ENCODE measurements at regions not wholly inside any gene's neighbourhood (a gene's known extent, or its start where the extent isn't known, plus 50 kb on each side); places are given as distances from the start of the nearest gene placed in this dataset.
A peak's percentile ranks its signal among the peaks of the same experiment; 100 is the strongest.

DNA sequence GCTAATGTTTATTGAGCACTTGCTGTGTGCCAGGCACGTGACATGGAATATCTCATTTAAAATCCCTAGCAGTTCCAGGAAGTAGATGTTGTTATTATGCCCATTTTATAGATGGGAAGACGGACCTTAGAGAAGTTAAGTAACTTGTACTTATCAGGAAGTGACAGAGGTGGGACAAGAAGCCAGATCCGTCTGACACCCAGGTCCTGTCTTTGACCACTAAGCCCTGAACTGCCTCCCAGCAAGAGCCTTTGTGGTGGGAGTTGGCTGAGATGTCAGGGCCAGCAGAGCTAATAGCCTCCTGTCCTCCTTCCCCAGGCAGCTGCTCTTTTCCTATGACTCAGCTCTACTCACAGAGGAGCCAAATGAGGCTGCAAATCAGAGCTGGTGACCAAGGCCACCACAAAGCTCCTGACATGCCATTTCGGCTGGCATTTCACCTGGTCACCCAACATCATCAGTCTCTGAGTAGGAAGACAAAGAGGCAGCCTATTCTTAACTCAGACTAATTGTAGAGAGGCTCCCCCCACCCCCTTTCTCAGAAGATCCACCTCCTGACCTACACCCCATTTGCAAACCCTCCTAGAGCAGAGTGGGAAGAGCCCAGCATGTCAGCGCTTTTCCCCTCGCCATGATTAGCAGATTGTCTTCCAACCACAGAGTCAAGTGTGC is 175.1 kb upstream of the KIT start:
- Histone ChIP-seq H3K36me3 (ENCODE audit: control insufficient read depth, insufficient read depth, low read length) (no peaks in the 10 kb centered on the region), H3K27me3 (ENCODE audit: control insufficient read depth, insufficient read depth, low read length, poor library complexity, severe bottlenecking) (no peaks in the 10 kb centered on the region), H3K9me3 (ENCODE audit: control insufficient read depth, low read length) (no peaks in the 10 kb centered on the region), H3K4me3 (ENCODE audit: insufficient read depth, low read depth, low read length) (no peak overlapping the region), H3K4me1 (ENCODE audit: control insufficient read depth, insufficient read depth, low read length) (no peaks in the 10 kb centered on the region), H3K27ac (ENCODE audit: insufficient read depth, low read depth, low read length, poor library complexity, severe bottlenecking) (no peak overlapping the region)
- WGBS, 2 experiments: 93 to 94% methylated on average over 6 of the region's 6 CpGs

DNA sequence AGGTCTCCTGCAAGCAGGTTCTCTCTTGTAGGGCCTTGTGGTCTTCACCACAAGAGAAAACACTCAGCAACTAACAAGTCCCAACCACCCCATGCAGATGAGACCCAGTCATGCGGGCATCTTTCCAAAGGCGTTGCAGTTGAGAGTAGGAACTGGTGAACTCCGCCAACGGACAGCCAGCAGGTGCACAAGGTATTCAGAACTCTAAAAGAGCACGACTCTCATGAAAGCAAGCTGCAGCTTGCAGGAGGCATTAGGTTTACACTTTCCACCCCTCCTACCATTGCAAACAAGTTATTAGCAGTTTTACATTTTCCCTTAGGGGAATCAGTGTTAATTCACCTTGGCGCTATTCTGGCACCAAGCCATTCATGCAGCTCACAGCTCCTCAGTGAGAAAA is 173.4 kb upstream of the KIT start:
- H3K9me3 ChIP-seq (ENCODE audit: control insufficient read depth, low read length): no peaks in the 10 kb centered on the region
- H3K4me1 ChIP-seq (ENCODE audit: control insufficient read depth, insufficient read depth, low read length): no peaks in the 10 kb centered on the region
- 96 to 98% methylated on average over 6 of the region's 6 CpGs for WGBS, 2 experiments

DNA sequence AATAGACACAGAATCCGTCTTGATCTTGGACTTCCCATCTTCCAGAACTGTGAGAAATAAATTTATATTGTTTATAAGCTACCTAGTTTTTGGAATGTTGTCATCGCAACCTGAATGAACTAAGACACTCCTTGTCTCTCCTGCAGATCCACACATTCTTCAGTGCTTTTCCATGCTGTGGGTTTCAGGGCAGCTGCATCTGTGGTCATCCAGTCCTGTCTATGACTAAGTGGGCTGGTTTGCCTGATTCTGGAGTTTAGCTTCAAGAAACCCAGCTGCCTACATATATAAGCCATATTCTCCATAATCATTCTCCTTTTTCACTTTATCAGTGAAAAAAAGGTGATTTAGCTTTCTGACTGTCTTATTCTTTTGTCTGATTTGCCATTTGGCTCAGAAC is 170.3 kb upstream of the KIT start:
- WGBS, 2 experiments: 96 to 97% methylated on average over 2 of the region's 2 CpGs
- Histone ChIP-seq H3K27ac (ENCODE audit: insufficient read depth, low read depth, low read length, poor library complexity, severe bottlenecking) (no peak overlapping the region), H3K4me3 (ENCODE audit: insufficient read depth, low read depth, low read length) (no peak overlapping the region)

More for the DNA sequence above, 173.4 kb upstream of the KIT start:
- H3K27ac ChIP-seq (ENCODE audit: insufficient read depth, low read depth, low read length, poor library complexity, severe bottlenecking): no peak overlapping the region
- no peak overlapping the region for H3K4me3 ChIP-seq (ENCODE audit: insufficient read depth, low read depth, low read length)
- no peaks in the 10 kb centered on the region for H3K27me3 ChIP-seq (ENCODE audit: control insufficient read depth, insufficient read depth, low read length, poor library complexity, severe bottlenecking)
- no peaks in the 10 kb centered on the region for H3K36me3 ChIP-seq (ENCODE audit: control insufficient read depth, insufficient read depth, low read length)

DNA sequence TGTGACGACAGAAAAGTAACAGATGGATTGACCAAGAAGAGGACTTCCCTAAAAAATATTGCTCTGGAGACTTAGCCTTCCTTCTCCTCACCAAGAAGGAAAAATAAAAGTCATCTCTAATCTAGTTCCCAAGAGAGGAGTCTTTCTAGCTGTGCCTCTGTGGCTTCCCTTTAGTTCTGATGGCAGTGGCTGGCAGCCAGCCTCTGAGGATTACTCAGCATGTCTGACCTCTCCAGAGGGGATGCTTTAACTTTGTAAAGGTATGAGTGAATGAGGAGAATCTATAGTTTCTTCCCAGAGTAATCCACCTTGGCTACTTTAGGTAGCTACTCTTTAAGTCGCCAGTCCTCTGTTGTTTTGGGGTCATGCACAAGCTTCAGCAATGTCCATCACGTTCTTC is 163.9 kb upstream of the KIT start:
- no peaks in the 10 kb centered on the region for H3K27me3 ChIP-seq (ENCODE audit: control insufficient read depth, insufficient read depth, low read length, poor library complexity, severe bottlenecking)
- H3K9me3 ChIP-seq (ENCODE audit: control insufficient read depth, low read length): no peaks in the 10 kb centered on the region
- 94 to 95% methylated on average over 3 of the region's 3 CpGs for WGBS, 2 experiments
- no peak overlapping the region for H3K4me3 ChIP-seq (ENCODE audit: insufficient read depth, low read depth, low read length)
- H3K4me1 ChIP-seq (ENCODE audit: control insufficient read depth, insufficient read depth, low read length): peaks cover 15% of the 10 kb centered on the region
- no peaks in the 10 kb centered on the region for H3K36me3 ChIP-seq (ENCODE audit: control insufficient read depth, insufficient read depth, low read length)
- H3K27ac ChIP-seq (ENCODE audit: insufficient read depth, low read depth, low read length, poor library complexity, severe bottlenecking): no peak overlapping the region

More for the DNA sequence above, 170.3 kb upstream of the KIT start:
- no peaks in the 10 kb centered on the region for H3K36me3 ChIP-seq (ENCODE audit: control insufficient read depth, insufficient read depth, low read length)
- no peaks in the 10 kb centered on the region for H3K27me3 ChIP-seq (ENCODE audit: control insufficient read depth, insufficient read depth, low read length, poor library complexity, severe bottlenecking)
- H3K9me3 ChIP-seq (ENCODE audit: control insufficient read depth, low read length): no peaks in the 10 kb centered on the region
- no peaks in the 10 kb centered on the region for H3K4me1 ChIP-seq (ENCODE audit: control insufficient read depth, insufficient read depth, low read length)

DNA sequence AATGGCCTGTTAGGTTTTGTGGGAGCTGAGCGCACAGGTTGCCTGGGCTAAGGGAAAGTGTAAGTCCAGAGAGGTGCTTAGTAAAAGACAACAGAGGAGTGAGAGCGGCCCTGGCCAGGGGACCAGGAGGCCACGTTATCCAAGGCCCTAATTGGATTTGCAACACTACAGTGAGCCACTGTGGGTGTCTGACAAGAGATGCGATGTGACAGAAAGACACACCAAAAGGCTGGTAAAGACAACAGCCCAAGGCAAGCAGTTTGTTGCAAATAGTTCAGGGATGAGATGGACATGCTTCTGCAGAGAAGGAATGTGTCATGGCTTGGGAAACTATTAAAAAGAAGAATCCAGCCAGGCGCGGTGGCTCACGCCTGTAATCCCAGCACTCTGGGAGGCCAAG is 162.7 kb upstream of the KIT start:
- Histone ChIP-seq H3K27ac (ENCODE audit: insufficient read depth, low read depth, low read length, poor library complexity, severe bottlenecking) (no peak overlapping the region), H3K9me3 (ENCODE audit: control insufficient read depth, low read length) (no peaks in the 10 kb centered on the region), H3K4me3 (ENCODE audit: insufficient read depth, low read depth, low read length) (no peak overlapping the region), H3K27me3 (ENCODE audit: control insufficient read depth, insufficient read depth, low read length, poor library complexity, severe bottlenecking) (no peaks in the 10 kb centered on the region), H3K36me3 (ENCODE audit: control insufficient read depth, insufficient read depth, low read length) (no peaks in the 10 kb centered on the region), H3K4me1 (ENCODE audit: control insufficient read depth, insufficient read depth, low read length) (peaks cover 26% of the 10 kb centered on the region)
- 65 to 71% methylated on average over 7 of the region's 7 CpGs for WGBS, 2 experiments

DNA sequence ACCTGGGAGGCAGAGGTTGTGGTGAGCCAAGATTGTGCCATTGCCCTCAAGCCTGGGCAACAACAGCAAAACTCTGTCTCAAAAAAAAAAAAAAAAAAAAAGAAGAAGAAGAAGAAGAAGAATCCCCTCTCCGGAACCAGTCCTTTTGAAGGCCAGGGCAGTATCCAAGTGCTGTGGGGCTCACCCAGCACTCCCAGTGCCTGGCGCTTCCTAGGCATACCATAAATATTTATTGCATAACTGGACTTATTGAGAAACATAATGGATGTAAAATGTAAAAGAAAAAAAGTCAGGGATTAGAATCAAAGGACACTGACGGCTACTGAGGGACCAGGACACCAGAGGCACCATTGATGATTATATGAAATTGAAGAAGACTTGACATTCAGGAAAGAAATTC is 162.1 kb upstream of the KIT start:
- no peak overlapping the region for H3K4me3 ChIP-seq (ENCODE audit: insufficient read depth, low read depth, low read length)
- no peaks in the 10 kb centered on the region for H3K36me3 ChIP-seq (ENCODE audit: control insufficient read depth, insufficient read depth, low read length)
- H3K4me1 ChIP-seq (ENCODE audit: control insufficient read depth, insufficient read depth, low read length): peaks cover 29% of the 10 kb centered on the region
- H3K27me3 ChIP-seq (ENCODE audit: control insufficient read depth, insufficient read depth, low read length, poor library complexity, severe bottlenecking): no peaks in the 10 kb centered on the region
- H3K9me3 ChIP-seq (ENCODE audit: control insufficient read depth, low read length): no peaks in the 10 kb centered on the region
- no peak overlapping the region for H3K27ac ChIP-seq (ENCODE audit: insufficient read depth, low read depth, low read length, poor library complexity, severe bottlenecking)
- WGBS, 2 experiments: 92 to 94% methylated on average over 1 to 3 of the region's 3 CpGs

DNA sequence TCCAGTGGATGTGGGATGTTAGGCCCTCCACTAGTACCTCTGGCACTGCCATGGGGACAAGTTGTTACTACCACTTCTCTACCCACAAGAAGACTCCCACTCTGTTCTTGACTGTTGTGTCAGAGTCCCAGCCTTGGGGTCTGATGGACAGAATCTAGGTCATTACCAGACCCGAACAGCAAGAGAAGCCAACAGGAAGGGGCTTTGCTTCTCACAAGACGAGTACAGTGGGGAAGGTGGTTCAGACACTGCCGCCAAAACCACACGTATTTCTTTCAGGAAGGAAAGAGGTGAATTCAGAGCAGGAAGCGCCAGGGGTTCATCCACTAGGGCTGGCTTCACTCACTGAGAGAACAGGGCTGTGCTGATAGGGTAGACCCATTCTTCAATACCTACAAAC is 161.3 kb upstream of the KIT start:
- Histone ChIP-seq H3K4me3 (ENCODE audit: insufficient read depth, low read depth, low read length) (no peak overlapping the region), H3K27ac (ENCODE audit: insufficient read depth, low read depth, low read length, poor library complexity, severe bottlenecking) (no peak overlapping the region), H3K27me3 (ENCODE audit: control insufficient read depth, insufficient read depth, low read length, poor library complexity, severe bottlenecking) (no peaks in the 10 kb centered on the region), H3K36me3 (ENCODE audit: control insufficient read depth, insufficient read depth, low read length) (no peaks in the 10 kb centered on the region), H3K9me3 (ENCODE audit: control insufficient read depth, low read length) (no peaks in the 10 kb centered on the region), H3K4me1 (ENCODE audit: control insufficient read depth, insufficient read depth, low read length) (peaks cover 32% of the 10 kb centered on the region)
- WGBS, 2 experiments: 95 to 96% methylated on average over 5 of the region's 5 CpGs

DNA sequence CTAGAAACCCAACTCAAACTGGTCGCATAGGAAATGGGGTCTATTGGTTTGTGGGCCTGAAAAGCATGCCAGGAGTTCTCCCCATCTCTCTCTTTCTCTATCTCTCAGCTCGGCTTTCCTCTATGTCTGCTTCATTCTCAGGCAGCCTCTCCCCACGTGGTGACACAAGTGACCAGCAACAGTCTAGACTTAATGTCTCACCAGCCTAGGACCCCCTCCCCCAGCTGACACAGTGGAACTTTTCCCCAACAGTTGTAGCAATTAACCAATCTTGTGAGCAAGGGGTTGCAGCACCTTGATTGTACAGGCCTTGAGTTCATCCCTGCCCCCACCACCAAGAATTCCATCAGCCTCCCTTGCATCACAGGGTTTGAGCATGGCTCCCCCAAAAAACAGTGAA is 159.8 kb upstream of the KIT start:
- no peaks in the 10 kb centered on the region for H3K27me3 ChIP-seq (ENCODE audit: control insufficient read depth, insufficient read depth, low read length, poor library complexity, severe bottlenecking)
- 67 to 68% methylated on average over 3 of the region's 3 CpGs for WGBS, 2 experiments
- H3K9me3 ChIP-seq (ENCODE audit: control insufficient read depth, low read length): no peaks in the 10 kb centered on the region
- no peak overlapping the region for H3K4me3 ChIP-seq (ENCODE audit: insufficient read depth, low read depth, low read length)
- H3K4me1 ChIP-seq (ENCODE audit: control insufficient read depth, insufficient read depth, low read length): peaks cover 32% of the 10 kb centered on the region
- no peaks in the 10 kb centered on the region for H3K36me3 ChIP-seq (ENCODE audit: control insufficient read depth, insufficient read depth, low read length)
- no peak overlapping the region for H3K27ac ChIP-seq (ENCODE audit: insufficient read depth, low read depth, low read length, poor library complexity, severe bottlenecking)

DNA sequence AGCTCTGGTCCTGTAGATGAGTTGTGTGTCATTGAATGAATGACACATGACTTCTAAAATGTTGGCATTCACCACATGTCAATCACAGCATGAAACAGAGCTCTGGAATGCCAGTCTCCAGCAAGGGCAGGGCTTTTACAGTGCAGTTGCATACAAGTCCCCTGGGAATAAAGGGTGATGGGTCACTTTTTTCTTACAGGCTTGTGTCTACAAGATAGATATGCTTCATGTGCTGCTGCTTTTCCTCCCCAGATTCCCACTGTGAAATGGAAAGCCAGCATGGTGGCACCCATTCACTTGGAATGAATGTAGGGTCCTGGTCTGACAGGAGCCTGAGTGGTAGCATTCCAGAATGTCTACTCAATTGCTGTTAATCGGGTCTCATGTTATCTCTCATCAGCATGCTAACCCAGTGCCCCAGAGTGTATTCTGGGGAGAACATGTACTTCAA is 159.1 kb upstream of the KIT start:
- H3K4me1 ChIP-seq (ENCODE audit: control insufficient read depth, insufficient read depth, low read length): peaks cover 32% of the 10 kb centered on the region

DNA sequence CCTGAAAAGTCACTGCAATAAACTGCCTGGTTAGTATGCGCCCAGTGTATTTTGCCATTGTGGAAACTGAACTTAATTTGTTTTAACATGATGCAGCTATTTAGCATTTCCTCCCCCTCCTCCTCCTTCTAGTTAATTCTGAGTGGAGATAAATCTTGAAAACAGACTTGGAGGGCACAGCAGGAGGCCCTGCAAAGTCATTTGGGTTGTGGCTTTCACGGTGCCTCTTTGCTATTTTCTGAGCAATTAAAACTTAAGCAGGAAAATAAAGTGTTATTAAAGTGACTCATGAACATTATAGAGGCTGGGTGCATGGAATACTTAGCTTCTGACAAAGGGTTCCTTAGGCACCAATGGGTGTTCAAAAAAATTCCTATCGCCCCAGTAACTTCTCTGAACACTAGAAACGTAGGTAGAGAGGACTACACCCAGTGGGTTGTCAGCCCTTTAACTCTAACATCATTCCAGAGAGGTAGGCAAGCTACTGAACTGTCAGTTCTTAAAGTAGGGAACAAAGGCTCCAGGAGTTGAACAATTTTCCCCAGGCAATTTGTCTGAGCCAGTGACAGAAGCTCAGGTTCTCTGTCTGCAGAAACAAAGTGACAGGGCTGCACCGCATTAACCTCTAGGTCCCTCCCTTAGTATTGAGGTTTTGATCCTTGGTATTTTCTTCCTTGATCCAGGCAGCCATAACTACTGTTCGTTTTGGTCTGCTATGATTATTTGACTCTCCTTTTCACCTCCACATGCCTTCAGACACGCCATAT is 158.3 kb upstream of the KIT start:
- H3K36me3 ChIP-seq (ENCODE audit: control insufficient read depth, insufficient read depth, low read length): no peaks in the 10 kb centered on the region
- no peaks in the 10 kb centered on the region for H3K27me3 ChIP-seq (ENCODE audit: control insufficient read depth, insufficient read depth, low read length, poor library complexity, severe bottlenecking)
- 56 to 62% methylated on average over 7 of the region's 7 CpGs for WGBS, 2 experiments
- H3K4me3 ChIP-seq (ENCODE audit: insufficient read depth, low read depth, low read length): no peak overlapping the region
- H3K4me1 ChIP-seq (ENCODE audit: control insufficient read depth, insufficient read depth, low read length): peaks cover 30% of the 10 kb centered on the region
- no peaks in the 10 kb centered on the region for H3K9me3 ChIP-seq (ENCODE audit: control insufficient read depth, low read length)
- peak overlapping the region; percentile 60 for H3K27ac ChIP-seq (ENCODE audit: insufficient read depth, low read depth, low read length, poor library complexity, severe bottlenecking)

More for the DNA sequence above, 159.1 kb upstream of the KIT start:
- no peaks in the 10 kb centered on the region for H3K9me3 ChIP-seq (ENCODE audit: control insufficient read depth, low read length)
- H3K27ac ChIP-seq (ENCODE audit: insufficient read depth, low read depth, low read length, poor library complexity, severe bottlenecking): peak overlapping the region; percentile 8
- H3K36me3 ChIP-seq (ENCODE audit: control insufficient read depth, insufficient read depth, low read length): no peaks in the 10 kb centered on the region
- H3K4me3 ChIP-seq (ENCODE audit: insufficient read depth, low read depth, low read length): no peak overlapping the region
- no peaks in the 10 kb centered on the region for H3K27me3 ChIP-seq (ENCODE audit: control insufficient read depth, insufficient read depth, low read length, poor library complexity, severe bottlenecking)
- 50 to 85% methylated on average over 1 of the region's 1 CpG for WGBS, 2 experiments

All from ectodermal cell (in vitro differentiated cells).